Neural cell (in vitro differentiated cells): ENCODE measurements at regions not wholly inside any gene's neighbourhood (a gene's known extent, or its start where the extent isn't known, plus 50 kb on each side); places are given as distances from the start of the nearest gene placed in this dataset.

ENCODE experiments used
- CTCF ChIP-seq: fragments of 450-650 bp; IDR thresholded peaks from 2 replicates; pipeline ENCODE4 v1.5.1; 2014; ENCODE audit warnings: antibody characterized with exemption, mild to moderate bottlenecking, moderate library complexity; ENCODE audit not compliant: poor library complexity, severe bottlenecking
- EP300 ChIP-seq: fragments of 450-650 bp; conservative IDR thresholded peaks from 2 replicates; pipeline ENCODE4 v1.6.1; 2014; ENCODE audit warnings: antibody characterized with exemption, mild to moderate bottlenecking, moderate library complexity; ENCODE audit not compliant: poor library complexity, severe bottlenecking

DNA sequence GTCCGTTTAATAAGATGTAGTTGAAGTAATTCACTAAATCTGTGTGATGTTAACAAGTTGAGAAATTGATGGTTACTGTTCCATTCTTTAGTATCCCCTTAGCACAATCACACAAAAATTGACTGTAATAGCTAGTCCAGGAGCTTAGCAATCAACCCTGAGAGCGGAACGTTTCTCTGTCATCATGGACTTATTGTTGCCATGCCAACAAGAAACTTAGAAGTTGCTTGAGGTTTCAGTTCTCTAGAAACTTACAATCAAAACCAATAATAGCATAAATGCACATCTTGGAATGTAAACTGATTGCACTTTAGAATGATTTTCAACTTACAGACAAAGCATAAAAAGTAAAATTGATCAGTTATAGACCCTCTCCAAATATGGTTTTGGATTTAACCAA lies 125.4 kb upstream of the ANKH start:
- TF ChIP-seq EP300 (no peak), CTCF (no peak)
